Omental fat pad (tissue), 3 donors: ENCODE measurements at regions not wholly inside any gene's neighbourhood (a gene's known extent, or its start where the extent isn't known, plus 50 kb on each side); places are given as distances from the start of the nearest gene placed in this dataset.

Experiments used
- ATAC-seq: fragments of 150-250 bp; one replicate; pipeline ENCODE4 v1.9.1; 2016; ENCODE audit warnings: mild to moderate bottlenecking, moderate library complexity; ENCODE audit not compliant: low FRiP score
- DNase-seq: peaks from one replicate; pipeline ENCODE4 v3.0.0-alpha.2; 2019; ENCODE audit warnings: low spot score
- TF ChIP-seq, protein P1 (sequence below), 3 donors: fragments of 450-650 bp; IDR thresholded peaks; one replicate each; pipeline ENCODE4 v1.5.1; 2016 to 2017; ENCODE audit warnings: antibody characterized with exemption in 3 of 3, mild to moderate bottlenecking in 3 of 3, moderate library complexity in 2 of 3

- TF ChIP-seq, protein P1, sequence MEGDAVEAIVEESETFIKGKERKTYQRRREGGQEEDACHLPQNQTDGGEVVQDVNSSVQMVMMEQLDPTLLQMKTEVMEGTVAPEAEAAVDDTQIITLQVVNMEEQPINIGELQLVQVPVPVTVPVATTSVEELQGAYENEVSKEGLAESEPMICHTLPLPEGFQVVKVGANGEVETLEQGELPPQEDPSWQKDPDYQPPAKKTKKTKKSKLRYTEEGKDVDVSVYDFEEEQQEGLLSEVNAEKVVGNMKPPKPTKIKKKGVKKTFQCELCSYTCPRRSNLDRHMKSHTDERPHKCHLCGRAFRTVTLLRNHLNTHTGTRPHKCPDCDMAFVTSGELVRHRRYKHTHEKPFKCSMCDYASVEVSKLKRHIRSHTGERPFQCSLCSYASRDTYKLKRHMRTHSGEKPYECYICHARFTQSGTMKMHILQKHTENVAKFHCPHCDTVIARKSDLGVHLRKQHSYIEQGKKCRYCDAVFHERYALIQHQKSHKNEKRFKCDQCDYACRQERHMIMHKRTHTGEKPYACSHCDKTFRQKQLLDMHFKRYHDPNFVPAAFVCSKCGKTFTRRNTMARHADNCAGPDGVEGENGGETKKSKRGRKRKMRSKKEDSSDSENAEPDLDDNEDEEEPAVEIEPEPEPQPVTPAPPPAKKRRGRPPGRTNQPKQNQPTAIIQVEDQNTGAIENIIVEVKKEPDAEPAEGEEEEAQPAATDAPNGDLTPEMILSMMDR (IDR thresholded peaks at IDR 0.05): no peak
- DNase-seq (no peak), ATAC-seq (no peak)
Observed at GRCh38 chr2:126504949-126505348, 151.0 kb upstream of the GYPC start.

DNA sequence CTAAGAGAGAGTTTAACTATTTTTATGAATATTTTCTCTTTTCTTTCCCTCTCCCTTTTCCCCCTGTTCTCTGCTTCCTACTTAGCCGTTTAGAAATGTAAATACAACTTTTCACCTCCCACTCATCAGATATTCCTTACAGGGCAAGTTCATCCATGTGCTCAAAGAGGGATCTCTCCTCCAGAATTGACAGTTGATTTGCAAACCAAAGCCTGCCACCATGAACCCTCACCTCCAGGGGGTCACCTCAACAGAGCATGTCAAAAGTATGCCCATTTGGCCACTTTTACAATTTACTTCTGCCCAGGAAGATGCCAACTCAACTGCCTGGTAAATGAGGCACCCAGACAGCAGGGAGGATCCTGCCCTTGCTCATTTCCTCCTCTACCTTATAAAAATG is 149.2 kb upstream of the GYPC start:
- DNase-seq (no peak), ATAC-seq (no peak)
- TF ChIP-seq, protein P1 (IDR thresholded peaks at IDR 0.05): no peak

- TF ChIP-seq, protein P1 (IDR thresholded peaks at IDR 0.05): no peak
- DNase-seq (no peak), ATAC-seq (no peak)
Observed at GRCh38 chr2:126507425-126507911, 148.5 kb upstream of the GYPC start.

DNA sequence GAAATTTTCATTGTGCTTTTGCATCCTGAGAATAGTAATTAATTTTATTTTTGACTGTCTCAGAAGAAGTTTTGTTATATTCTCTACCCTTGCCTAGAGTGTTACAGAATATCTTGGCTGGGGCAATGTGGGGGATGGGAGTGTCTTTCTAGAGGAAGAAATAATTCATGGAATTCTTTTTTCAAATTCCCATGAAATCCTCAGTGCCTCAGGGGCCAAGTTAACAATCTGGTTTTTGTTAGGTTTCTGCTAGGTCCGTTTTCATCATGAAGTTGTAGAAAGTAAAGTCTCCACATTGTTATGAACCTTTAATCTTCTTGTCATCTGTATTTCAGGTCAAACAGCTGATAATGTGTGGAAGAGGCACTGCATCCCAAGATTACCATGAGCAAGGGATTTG is 145.6 kb upstream of the GYPC start:
- DNase-seq (no peak), ATAC-seq (no peak)
- TF ChIP-seq, protein P1 (IDR thresholded peaks at IDR 0.05): no peak

DNA sequence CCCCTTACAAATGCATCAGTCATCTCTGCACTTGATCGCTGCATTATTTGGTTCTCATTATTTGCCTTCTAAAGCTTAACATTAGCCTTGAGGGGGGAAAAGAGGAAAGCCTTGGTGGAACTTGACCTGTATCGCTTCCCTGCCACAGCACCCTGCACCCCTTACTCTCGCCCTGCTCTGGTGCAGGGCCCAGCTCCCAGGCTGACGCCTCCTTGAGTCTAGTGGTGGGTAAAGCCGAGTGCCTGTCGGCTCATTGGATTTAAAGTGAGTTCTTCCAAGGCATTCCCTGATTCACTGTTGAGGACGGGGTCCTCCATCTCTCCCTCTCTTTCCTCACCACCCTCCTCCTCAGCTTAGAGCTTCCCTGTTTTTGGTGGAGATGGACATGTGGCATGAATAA is 145.0 kb upstream of the GYPC start:
- ATAC-seq (no peak), DNase-seq (no peak)
- TF ChIP-seq, protein P1 (IDR thresholded peaks at IDR 0.05): no peak

- ATAC-seq: no peak
- TF ChIP-seq, protein P1 (IDR thresholded peaks at IDR 0.05): no peak
Observed at GRCh38 chr2:126512026-126512425, 143.9 kb upstream of the GYPC start.

DNA sequence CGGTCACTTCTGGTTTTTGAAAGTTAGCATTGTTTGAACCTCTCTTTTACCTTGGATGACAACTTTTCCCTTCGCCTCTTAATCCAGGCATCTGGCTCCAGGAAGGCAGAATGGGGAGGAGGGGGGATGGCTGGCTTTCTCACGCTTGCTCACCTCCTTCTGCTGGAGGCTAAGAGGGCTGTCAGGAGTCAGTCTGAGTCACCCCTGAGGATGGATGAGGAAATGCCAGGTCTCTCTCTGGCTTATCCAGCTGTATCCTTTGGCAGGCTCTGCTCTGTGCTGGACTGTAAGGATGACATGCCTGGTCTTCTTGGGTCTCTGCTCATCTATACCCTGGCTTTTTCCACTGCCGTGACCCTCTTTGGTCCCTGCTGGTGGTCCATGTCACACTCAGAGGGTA is 142.9 kb upstream of the GYPC start:
- no peak for ATAC-seq
- no peak for DNase-seq
- TF ChIP-seq, protein P1 (IDR thresholded peaks at IDR 0.05): no peak

More at GRCh38 chr2:126512026-126512425, 143.9 kb upstream of the GYPC start:
- no peak for DNase-seq
